ENCODE measurements at regions not wholly inside any gene's neighbourhood (a gene's known extent, or its start where the extent isn't known, plus 50 kb on each side); places are given as distances from the start of the nearest gene placed in this dataset.
"Not testable (repeated sequence)": the region's sequence is repeated elsewhere in the genome, so short reads cannot be mapped to it uniquely, and the experiment has no call there.

DNA sequence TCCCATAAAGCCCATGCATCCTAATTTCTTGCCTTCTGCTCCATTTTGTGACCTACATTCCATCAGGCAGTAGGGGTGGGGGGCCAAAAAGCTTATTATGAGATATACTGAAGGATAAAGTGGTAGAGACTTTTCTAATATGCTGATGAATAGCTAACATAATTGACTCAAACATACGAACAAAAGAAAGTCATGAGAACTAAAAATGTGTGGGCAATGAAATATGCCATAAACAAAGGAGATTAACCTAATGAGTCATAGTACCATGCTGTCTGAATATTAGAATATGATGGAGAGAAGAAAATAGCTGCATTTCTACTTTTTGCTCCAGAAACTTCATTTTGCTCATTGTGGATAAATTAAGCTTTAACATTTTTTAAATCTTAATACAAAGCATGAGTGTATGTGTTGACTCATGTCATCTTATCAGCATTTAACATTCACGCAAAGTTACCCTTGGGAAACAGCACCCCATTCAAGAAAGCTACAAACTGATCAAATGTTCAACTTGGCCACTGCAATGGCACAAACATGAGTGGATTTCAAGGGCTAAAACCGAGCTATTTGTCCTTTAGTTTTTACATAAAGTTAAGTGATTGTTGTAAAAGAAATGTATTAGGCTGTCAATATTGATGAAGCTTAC, 64.0 kb upstream of the DIO2 start:
- peak; percentile 4 for DNase-seq
- H3K4me3 Mint-ChIP-seq: no peak overlapping the region
- no peaks in the 10 kb centered on the region for H3K9me3 Mint-ChIP-seq
- TF ChIP-seq CTCF (IDR thresholded peaks at IDR 0.05): no peak
- H3K27me3 Mint-ChIP-seq (ENCODE audit: insufficient read depth): no peaks in the 10 kb centered on the region
- H3K36me3 Mint-ChIP-seq (ENCODE audit: low read depth): no peaks in the 10 kb centered on the region
- no peak overlapping the region for H3K27ac Mint-ChIP-seq
- peaks cover 28% of the 10 kb centered on the region for H3K4me1 Mint-ChIP-seq (ENCODE audit: low read depth)

- not testable (repeated sequence) for H3K36me3 Mint-ChIP-seq (ENCODE audit: low read depth); H3K9me3 Mint-ChIP-seq; H3K4me3 Mint-ChIP-seq; H3K27me3 Mint-ChIP-seq (ENCODE audit: insufficient read depth); H3K27ac Mint-ChIP-seq; DNase-seq
- peaks cover 28% of the 10 kb centered on the region for H3K4me1 Mint-ChIP-seq (ENCODE audit: low read depth)
Measured at GRCh38 chr14:80274310-80274709, 63.0 kb upstream of the DIO2 start.

DNA sequence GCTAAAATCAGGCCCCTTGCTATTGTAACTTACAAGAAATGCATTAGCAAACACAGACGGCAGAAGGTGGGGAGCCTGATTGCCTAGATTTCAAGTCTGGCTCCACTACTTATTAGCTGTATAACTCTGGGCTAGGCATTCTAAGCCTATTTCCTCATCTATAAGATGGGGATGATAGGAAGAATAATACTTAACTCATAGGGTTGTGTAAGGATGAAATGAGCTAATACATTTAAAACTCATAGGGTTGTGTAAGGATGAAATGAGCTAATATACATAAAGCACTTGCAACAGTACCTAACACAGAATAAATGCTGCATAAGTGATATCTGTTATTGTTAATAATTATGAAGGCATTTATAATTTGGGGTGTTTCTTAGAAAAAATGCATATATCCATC, 60.1 kb upstream of the DIO2 start:
- Mint-ChIP-seq H3K9me3 (no peaks in the 10 kb centered on the region), H3K27ac (no peak overlapping the region), H3K36me3 (ENCODE audit: low read depth) (no peaks in the 10 kb centered on the region), H3K4me1 (ENCODE audit: low read depth) (peaks cover 10% of the 10 kb centered on the region), H3K4me3 (no peak overlapping the region), H3K27me3 (ENCODE audit: insufficient read depth) (no peaks in the 10 kb centered on the region)
- no peak for DNase-seq
- no peak for TF ChIP-seq CTCF (IDR thresholded peaks at IDR 0.05)

DNA sequence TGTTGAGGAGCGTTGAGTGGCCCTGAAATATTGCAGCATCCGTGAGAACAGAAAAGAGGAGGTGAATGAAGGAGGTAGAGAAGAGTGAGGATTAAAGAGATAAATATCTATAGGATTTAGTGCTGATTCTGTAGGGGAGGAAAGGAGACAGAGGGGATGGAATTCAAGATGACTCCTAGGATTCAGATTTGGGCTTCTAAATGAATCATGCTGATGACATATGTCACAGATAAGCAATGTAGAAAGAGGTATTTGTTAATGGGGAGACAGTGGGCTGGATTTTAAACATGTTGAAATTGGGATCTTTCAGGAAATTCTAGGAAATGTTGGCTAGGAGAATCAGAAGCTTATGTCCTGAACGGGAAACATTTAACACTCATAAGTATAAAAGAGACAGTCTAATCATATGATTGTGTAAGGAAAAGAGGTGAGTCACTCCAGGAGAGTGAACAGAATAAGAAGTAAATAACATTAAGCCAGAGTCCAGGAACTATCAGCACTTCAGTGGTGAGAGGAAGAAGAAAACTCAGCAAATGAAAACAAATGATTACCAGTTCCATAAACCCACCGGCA, 58.1 kb upstream of the DIO2 start:
- H3K36me3 Mint-ChIP-seq (ENCODE audit: low read depth): no peaks in the 10 kb centered on the region
- no peak overlapping the region for H3K27ac Mint-ChIP-seq
- no peaks in the 10 kb centered on the region for H3K4me1 Mint-ChIP-seq (ENCODE audit: low read depth)
- H3K27me3 Mint-ChIP-seq (ENCODE audit: insufficient read depth): no peaks in the 10 kb centered on the region
- no peak for TF ChIP-seq CTCF (IDR thresholded peaks at IDR 0.05)
- H3K4me3 Mint-ChIP-seq: no peak overlapping the region
- peak; percentile 14 for DNase-seq
- no peaks in the 10 kb centered on the region for H3K9me3 Mint-ChIP-seq

DNA sequence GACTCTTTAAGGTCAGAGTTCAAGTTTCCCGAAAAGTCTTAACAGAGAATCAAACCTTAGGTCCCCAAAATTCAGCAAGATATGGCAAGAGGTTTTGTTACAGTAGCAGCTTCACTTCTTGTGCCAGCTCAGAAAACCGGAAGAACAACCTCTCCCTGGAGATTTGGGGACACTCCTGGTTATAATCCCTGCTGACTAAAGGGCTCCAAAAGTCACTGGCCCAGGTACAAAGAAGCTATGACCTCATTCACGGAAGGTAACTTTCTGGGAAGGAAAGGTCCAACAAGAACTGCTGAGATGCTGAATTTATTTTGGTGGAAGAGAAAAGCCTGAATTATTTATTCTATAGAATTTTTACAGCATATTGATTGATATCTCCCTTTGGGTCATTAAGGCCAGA, 55.6 kb upstream of the DIO2 start:
- TF ChIP-seq CTCF (IDR thresholded peaks at IDR 0.05): no peak
- H3K9me3 Mint-ChIP-seq: no peaks in the 10 kb centered on the region
- no peaks in the 10 kb centered on the region for H3K27me3 Mint-ChIP-seq (ENCODE audit: insufficient read depth)
- DNase-seq: no peak
- no peak overlapping the region for H3K27ac Mint-ChIP-seq
- H3K36me3 Mint-ChIP-seq (ENCODE audit: low read depth): no peaks in the 10 kb centered on the region
- no peaks in the 10 kb centered on the region for H3K4me1 Mint-ChIP-seq (ENCODE audit: low read depth)
- no peak overlapping the region for H3K4me3 Mint-ChIP-seq

GRCh38 chr14:80264702-80265101, 53.4 kb upstream of the DIO2 start:
- no peak overlapping the region for H3K4me3 Mint-ChIP-seq
- H3K27ac Mint-ChIP-seq: no peak overlapping the region
- no peaks in the 10 kb centered on the region for H3K4me1 Mint-ChIP-seq (ENCODE audit: low read depth)
- no peaks in the 10 kb centered on the region; the same call in 1 of the 2 replicates for H3K27me3 Mint-ChIP-seq (ENCODE audit: insufficient read depth)
- no peak for DNase-seq
- TF ChIP-seq CTCF (IDR thresholded peaks at IDR 0.05): no peak
- no peaks in the 10 kb centered on the region for H3K9me3 Mint-ChIP-seq
- H3K36me3 Mint-ChIP-seq (ENCODE audit: low read depth): no peaks in the 10 kb centered on the region
